ENCODE measurements at regions not wholly inside any gene's neighbourhood (a gene's known extent, or its start where the extent isn't known, plus 50 kb on each side); places are given as distances from the start of the nearest gene placed in this dataset.

GRCh38 chr4:59044286-59044900 lies 1934.2 kb upstream of the IGFBP7 start:
- DNase-seq (ENCODE audit: extremely low spot score), result no peak
- 43% methylated on average over 5 of the region's 5 CpGs for WGBS
- intact Hi-C loops (cut with DNase I), result no loop called here
- H3K27me3 ChIP-seq, result no peaks in the 10 kb centered on the region
- H3K4me3 ChIP-seq, result no peak overlapping the region
- H3K27ac ChIP-seq (replicated peaks in 1 of 4), result no peak overlapping the region
- TF ChIP-seq POLR2AphosphoS5 (IDR thresholded peaks at IDR 0.05), result no peak
- TF ChIP-seq CTCF (IDR thresholded peaks at IDR 0.05), result no peak
- TF ChIP-seq EP300 (IDR thresholded peaks at IDR 0.05), result no peak
- TF ChIP-seq POLR2A (IDR thresholded peaks at IDR 0.05; ENCODE audit: low read depth), result no peak
- H3K4me1 ChIP-seq, result no peaks in the 10 kb centered on the region
- H3K9me3 ChIP-seq, result no peaks in the 10 kb centered on the region
- no peaks in the 10 kb centered on the region for H3K36me3 ChIP-seq

DNA sequence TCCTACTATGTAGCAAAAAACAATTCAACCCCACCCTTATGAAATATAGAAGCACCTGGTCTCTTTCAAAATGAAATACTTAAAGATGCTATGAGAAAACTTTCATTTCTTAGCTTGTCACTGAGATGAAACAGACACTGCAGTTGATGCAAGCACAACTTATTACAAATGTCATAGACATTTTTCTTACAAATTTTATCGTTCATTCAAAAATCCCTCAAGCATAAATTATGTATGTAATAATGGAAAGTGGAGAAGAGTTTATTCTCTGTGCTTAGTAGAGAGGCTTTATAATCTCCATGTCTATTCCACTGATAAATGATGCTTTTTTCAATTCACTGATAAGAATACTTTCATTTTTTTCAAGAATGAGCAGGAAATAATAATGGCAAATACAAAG lies 1943.9 kb upstream of the IGFBP7 start:
- no peaks in the 10 kb centered on the region for H3K4me1 ChIP-seq
- no peak for DNase-seq (ENCODE audit: extremely low spot score)
- H3K36me3 ChIP-seq, result no peaks in the 10 kb centered on the region
- no peak overlapping the region for H3K27ac ChIP-seq (replicated peaks in 1 of 4)
- TF ChIP-seq POLR2A (IDR thresholded peaks at IDR 0.05; ENCODE audit: low read depth) (no peak), EP300 (IDR thresholded peaks at IDR 0.05) (no peak), POLR2AphosphoS5 (IDR thresholded peaks at IDR 0.05) (no peak), CTCF (IDR thresholded peaks at IDR 0.05) (no peak)
- 60% methylated on average over 1 of the region's 1 CpG for WGBS
- no peak overlapping the region for H3K4me3 ChIP-seq
- no peaks in the 10 kb centered on the region for H3K9me3 ChIP-seq
- intact Hi-C loops (cut with DNase I), result no loop called here
- no peaks in the 10 kb centered on the region for H3K27me3 ChIP-seq

DNA sequence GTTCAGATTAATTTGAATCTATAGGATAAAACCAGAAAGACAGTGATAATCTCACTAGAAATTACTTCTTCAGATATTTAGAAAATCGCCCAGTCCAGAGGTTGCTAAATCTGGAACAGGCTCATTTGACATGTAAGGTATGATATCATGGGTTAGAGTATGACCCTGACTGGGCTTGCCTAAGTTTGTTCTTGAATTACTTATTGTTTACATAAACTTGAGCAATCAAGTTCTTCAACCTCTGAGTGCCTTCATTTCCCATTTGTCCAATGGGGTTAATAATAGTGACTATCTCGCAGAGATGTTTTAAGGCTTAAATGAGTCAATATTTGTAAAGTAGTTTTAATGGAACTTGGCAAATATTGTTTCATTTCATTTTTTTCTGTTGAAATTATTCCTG lies 1947.6 kb upstream of the IGFBP7 start:
- WGBS, result 86% methylated on average over 2 of the region's 2 CpGs
- no peaks in the 10 kb centered on the region for H3K36me3 ChIP-seq
- H3K9me3 ChIP-seq, result no peaks in the 10 kb centered on the region
- no peak for DNase-seq (ENCODE audit: extremely low spot score)
- TF ChIP-seq POLR2A (IDR thresholded peaks at IDR 0.05; ENCODE audit: low read depth), result no peak
- TF ChIP-seq EP300 (IDR thresholded peaks at IDR 0.05), result no peak
- no peak for TF ChIP-seq POLR2AphosphoS5 (IDR thresholded peaks at IDR 0.05)
- no peak for TF ChIP-seq CTCF (IDR thresholded peaks at IDR 0.05)
- no peaks in the 10 kb centered on the region for H3K4me1 ChIP-seq
- no peak overlapping the region for H3K27ac ChIP-seq (replicated peaks in 1 of 4)
- intact Hi-C loops (cut with DNase I), result no loop called here
- no peaks in the 10 kb centered on the region for H3K27me3 ChIP-seq
- H3K4me3 ChIP-seq, result no peak overlapping the region

- Histone ChIP-seq H3K4me3 (no peak overlapping the region), H3K27ac (replicated peaks in 1 of 4) (no peak overlapping the region), H3K36me3 (no peaks in the 10 kb centered on the region), H3K27me3 (no peaks in the 10 kb centered on the region), H3K4me1 (no peaks in the 10 kb centered on the region), H3K9me3 (no peaks in the 10 kb centered on the region)
- no peak for TF ChIP-seq POLR2AphosphoS5 (IDR thresholded peaks at IDR 0.05)
- TF ChIP-seq CTCF (IDR thresholded peaks at IDR 0.05), result no peak
- TF ChIP-seq EP300 (IDR thresholded peaks at IDR 0.05), result no peak
- no peak for TF ChIP-seq POLR2A (IDR thresholded peaks at IDR 0.05; ENCODE audit: low read depth)
- 43% methylated on average over 2 of the region's 2 CpGs for WGBS
- intact Hi-C loops (cut with DNase I), result no loop called here
- no peak for DNase-seq (ENCODE audit: extremely low spot score)
Observed at GRCh38 chr4:59058543-59058942, 1948.4 kb upstream of the IGFBP7 start.
